ENCODE measurements at regions not wholly inside any gene's neighbourhood (a gene's known extent, or its start where the extent isn't known, plus 50 kb on each side); places are given as distances from the start of the nearest gene placed in this dataset.

- no peak for TF ChIP-seq CSRNP3 (CRISPR knock-in tag; IDR thresholded peaks at IDR 0.05)
- TF ChIP-seq OSR1 (CRISPR knock-in tag; IDR thresholded peaks at IDR 0.05): no peak
- no peak for TF ChIP-seq GLIS3 (CRISPR knock-in tag; IDR thresholded peaks at IDR 0.05)
- TF ChIP-seq TOX (CRISPR knock-in tag; IDR thresholded peaks at IDR 0.05; ENCODE audit: borderline replicate concordance): no peak
- TF ChIP-seq ZFP3 (CRISPR knock-in tag; IDR thresholded peaks at IDR 0.05): no peak
- no peak for TF ChIP-seq CREB5 (CRISPR knock-in tag; IDR thresholded peaks at IDR 0.05; ENCODE audit: low read depth)
- TF ChIP-seq BACH2 (CRISPR knock-in tag; IDR thresholded peaks at IDR 0.05; ENCODE audit: borderline replicate concordance): no peak
- TF ChIP-seq RARB (CRISPR knock-in tag; IDR thresholded peaks at IDR 0.05): no peak
- no peak for TF ChIP-seq SNAI2 (CRISPR knock-in tag; IDR thresholded peaks at IDR 0.05)
- no peak for TF ChIP-seq ZFP30 (CRISPR knock-in tag; IDR thresholded peaks at IDR 0.05)
- no peak for TF ChIP-seq TCF4 (CRISPR knock-in tag; IDR thresholded peaks at IDR 0.05; ENCODE audit: borderline replicate concordance)
- no peak for TF ChIP-seq ZNF70 (CRISPR knock-in tag; IDR thresholded peaks at IDR 0.05)
- no peak for TF ChIP-seq ZNF8 (CRISPR knock-in tag; IDR thresholded peaks at IDR 0.05)
- no peak for ATAC-seq
These were observed 376.4 kb downstream of the ZEB2 start for GRCh38 chr2:144143294-144144151.

DNA sequence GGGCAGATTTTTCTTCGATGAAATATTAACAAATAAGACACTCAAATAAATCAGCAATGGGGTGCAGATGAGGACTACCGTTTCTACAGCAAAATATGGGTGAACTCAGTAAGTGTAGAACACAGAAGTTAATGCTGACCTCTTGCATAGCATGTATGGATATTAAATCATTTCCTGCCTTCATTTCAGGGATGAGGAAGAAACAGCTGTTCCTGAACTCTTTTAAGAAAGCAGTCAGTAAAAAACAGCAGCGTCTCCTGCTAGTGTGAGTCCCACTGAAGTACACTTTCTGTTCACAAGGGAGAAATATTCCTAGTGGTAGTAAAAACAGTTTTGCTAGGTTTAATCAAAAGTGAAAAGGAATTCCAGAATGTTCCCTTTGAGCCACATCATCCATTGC, 379.0 kb downstream of the ZEB2 start:
- no peak for TF ChIP-seq ZFP30 (CRISPR knock-in tag; IDR thresholded peaks at IDR 0.05)
- TF ChIP-seq GLIS3 (CRISPR knock-in tag; IDR thresholded peaks at IDR 0.05): no peak
- no peak for TF ChIP-seq ESRRG (CRISPR knock-in tag; IDR thresholded peaks at IDR 0.05)
- no peak for TF ChIP-seq TSHZ2 (CRISPR knock-in tag; IDR thresholded peaks at IDR 0.05)
- no peak for TF ChIP-seq PPARA (CRISPR knock-in tag; IDR thresholded peaks at IDR 0.05; ENCODE audit: borderline replicate concordance)
- no peak for TF ChIP-seq SNAI2 (CRISPR knock-in tag; IDR thresholded peaks at IDR 0.05)
- TF ChIP-seq POU6F1 (CRISPR knock-in tag; IDR thresholded peaks at IDR 0.05; ENCODE audit: borderline replicate concordance, low read depth): no peak
- no peak for TF ChIP-seq OSR1 (CRISPR knock-in tag; IDR thresholded peaks at IDR 0.05)
- no peak for TF ChIP-seq RARB (CRISPR knock-in tag; IDR thresholded peaks at IDR 0.05)

GRCh38 chr2:144137705-144138428, 382.1 kb downstream of the ZEB2 start:
- TF ChIP-seq ZNF70 (CRISPR knock-in tag; IDR thresholded peaks at IDR 0.05) (no peak), CSRNP3 (CRISPR knock-in tag; IDR thresholded peaks at IDR 0.05) (no peak), ARNTL (CRISPR knock-in tag; IDR thresholded peaks at IDR 0.05; ENCODE audit: borderline replicate concordance, low read depth) (no peak), ZC3H10 (CRISPR knock-in tag; IDR thresholded peaks at IDR 0.05) (no peak), ESRRG (CRISPR knock-in tag; IDR thresholded peaks at IDR 0.05) (no peak), ZNF8 (CRISPR knock-in tag; IDR thresholded peaks at IDR 0.05) (no peak)
- no peak for ATAC-seq

More for the DNA sequence above, 379.0 kb downstream of the ZEB2 start:
- ATAC-seq: no peak
